G401 (cell line): ENCODE measurements at regions not wholly inside any gene's neighbourhood (a gene's known extent, or its start where the extent isn't known, plus 50 kb on each side); places are given as distances from the start of the nearest gene placed in this dataset.

Experiments
- DNase-seq: peaks from one replicate; pipeline ENCODE4 v3.0.0-alpha.2; 2015; ENCODE audit warnings: low spot score
- in situ Hi-C: cut with HindIII; loops from 2 replicates; pipeline ENCODE4 v1.10.0; 2016; ENCODE audit warnings: low sequenced_read_pairs, mixed read lengths

DNA sequence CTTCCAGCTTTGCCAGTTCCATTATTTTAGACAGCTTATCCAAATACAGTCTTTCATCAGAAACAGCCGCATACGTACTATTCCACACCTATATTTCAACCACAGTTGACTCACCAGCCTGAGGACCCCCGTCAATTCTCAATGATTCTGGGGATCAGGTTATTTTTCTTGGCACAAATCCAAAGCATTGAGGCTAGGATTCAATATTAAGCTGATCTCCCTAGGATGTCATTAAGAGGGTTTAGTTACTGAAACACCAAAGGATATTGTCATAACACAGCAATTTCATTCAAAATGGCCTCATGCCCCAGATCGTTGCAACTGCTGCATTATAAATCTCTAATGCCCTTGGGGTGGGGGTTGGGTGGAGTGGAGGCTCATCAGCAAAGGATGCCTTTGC is 214.6 kb downstream of the PTEN start:
- DNase-seq: no peak
- in situ Hi-C loops: no loop called here

DNA sequence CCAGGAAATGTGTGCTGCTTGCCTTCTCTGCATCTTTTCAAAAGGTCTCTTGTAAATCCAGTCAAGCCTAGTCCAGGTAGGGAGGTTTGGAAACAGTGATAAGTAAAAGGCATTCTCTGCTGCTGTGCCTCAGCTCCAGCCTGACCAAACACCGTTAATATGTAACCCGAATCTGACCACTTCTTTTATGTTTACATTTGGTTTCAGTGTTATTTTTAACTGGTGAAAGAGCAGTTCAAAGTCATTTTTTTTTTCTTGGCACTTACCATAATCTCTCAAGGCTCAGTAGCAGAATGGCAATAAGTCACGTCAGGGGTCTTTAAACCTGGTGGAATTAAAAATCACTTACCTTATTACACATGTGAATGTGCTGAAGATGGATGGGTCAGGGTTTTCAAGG is 216.8 kb downstream of the PTEN start:
- no peak for DNase-seq

DNA sequence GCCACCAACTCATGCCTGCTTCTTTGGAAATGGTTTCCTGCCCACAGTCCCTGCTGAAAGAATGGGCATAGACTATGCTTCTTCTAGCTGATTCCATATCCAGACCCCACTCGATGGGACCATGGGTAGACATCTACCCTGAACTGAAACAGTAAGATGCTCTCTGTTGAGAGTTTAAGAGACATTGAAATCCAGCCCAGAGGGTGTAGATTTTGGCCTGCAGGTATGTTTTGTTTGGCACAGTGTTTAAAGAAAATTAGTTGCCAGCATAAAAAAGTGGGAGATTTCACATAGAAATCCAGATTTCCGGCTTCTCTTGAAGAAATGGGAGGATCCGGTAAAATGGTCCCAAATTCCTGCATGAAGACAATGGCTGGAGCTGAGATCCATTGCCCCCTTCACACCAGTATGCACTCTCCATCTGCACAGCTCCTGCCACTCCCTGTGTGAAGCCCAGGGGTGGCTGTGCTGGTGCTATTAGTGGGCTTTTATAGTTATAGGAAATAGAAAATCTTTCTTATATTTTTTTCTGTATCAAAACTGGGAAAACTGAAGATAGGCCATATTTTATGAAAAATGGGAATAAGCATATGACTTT is 218.1 kb downstream of the PTEN start:
- in situ Hi-C loops: no loop called here
- no peak for DNase-seq

More for the DNA sequence above, 216.8 kb downstream of the PTEN start:
- in situ Hi-C loops: no loop called here

DNA sequence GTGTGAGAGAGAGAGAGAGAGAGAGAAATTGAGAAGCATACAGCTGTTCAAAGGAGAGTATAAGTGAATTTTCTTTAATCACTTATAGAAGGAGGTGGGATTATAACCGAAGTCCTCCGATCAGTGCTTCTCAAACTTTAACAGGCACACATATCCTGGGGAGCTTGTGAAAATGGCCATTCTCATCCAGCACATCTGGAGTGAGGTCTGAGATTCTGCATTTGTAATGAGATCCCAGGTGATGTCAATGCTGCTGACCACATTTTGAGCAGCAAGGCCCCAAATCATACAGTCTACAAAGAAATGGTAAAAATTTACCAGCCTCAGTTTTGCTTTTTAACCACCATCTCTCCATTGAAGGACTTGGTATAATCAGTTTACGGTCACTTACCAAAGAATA is 219.0 kb downstream of the PTEN start:
- in situ Hi-C loops: no loop called here
- DNase-seq: no peak

DNA sequence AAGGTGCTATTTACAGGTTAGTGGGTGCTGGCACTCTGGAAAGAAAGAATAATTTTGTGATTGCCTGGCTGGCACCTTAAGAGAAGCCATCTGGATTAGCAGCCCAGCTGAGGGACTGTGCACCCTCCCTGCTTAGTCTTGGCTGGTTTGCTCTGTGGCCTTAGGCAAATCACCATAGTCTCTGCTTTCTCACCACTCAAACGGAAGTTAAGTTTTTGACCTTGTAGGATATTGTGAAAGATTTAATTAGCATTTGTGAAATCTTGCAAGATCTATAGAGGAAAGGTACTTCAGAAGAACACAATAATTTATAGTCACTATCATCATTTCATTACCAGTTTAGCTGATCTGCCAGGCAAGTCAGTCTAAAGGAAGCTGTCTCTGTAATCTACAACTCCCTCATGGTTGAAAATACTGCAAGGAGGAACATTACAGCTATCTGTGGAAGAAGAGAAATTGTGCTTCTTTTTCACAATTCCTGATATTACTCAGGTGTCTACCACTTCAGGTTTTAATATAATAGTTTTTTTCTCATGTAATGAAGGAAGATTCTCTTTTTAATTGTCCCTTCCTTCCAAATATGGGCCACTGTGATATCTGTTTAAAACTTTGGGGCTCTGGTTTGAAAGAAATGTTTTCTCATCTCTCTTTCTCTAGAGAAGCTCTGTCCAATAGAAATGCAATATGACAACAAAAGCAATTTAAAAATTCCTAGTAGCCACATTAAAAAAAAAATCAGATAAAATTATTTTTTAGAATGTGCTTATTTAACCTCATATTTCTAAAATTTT is 219.6 kb downstream of the PTEN start:
- DNase-seq: no peak
- in situ Hi-C loops: no loop called here

DNA sequence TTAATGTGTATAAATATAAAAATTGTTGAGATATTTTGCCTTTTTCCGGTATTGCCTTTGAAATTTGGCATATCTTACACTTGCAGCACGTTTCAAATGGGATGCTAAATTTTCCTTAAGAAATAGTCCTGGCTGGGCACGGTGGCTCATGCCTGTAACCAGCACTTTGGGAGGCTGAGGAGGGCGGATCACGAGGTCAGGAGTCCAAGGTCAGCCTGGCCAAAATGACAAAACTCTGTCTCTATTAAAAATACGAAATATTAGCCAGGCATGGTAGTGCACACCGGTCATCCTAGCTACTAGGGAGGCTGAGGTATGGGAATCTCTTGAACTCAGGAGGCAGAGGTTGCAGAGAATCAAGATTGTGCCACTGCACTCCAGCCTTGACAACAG is 220.2 kb downstream of the PTEN start:
- DNase-seq: no peak
- in situ Hi-C loops: no loop called here

DNA sequence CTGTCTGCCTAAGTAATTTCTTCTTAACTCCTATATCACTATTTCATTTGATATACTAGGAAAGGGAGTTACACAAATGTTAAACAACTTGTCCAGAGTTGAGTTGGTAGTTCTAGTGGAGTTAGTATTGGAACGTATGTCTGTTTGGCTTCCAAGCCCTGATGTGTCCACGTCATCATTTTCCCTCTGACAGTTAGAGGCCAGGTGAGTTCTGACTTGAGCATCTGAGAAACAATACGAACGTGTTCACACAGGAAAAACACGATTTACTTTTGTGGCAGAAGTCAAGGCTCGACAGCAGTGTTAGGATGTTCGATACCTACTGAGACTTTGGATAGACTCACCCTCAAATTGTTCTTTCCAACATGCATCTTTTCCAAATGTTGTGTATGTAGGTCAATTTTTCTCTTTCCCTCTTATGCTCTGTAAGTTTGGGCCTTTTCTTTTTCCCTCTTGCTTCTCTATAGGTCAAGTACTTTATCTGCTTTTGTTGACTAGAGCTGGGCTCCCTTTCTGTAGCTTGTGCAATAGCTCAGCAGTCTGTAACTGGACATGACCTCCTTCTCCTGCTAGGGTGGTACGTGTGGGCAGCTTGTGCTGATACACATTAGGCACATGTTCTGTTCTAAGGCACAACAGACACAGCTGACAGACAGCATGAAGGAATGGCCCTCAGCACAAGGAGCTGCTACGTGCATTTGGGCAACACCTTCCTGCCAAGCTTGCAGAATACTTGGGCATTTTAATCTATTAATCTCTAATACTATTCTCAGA is 222.9 kb downstream of the PTEN start:
- in situ Hi-C loops: no loop called here
- no peak for DNase-seq

DNA sequence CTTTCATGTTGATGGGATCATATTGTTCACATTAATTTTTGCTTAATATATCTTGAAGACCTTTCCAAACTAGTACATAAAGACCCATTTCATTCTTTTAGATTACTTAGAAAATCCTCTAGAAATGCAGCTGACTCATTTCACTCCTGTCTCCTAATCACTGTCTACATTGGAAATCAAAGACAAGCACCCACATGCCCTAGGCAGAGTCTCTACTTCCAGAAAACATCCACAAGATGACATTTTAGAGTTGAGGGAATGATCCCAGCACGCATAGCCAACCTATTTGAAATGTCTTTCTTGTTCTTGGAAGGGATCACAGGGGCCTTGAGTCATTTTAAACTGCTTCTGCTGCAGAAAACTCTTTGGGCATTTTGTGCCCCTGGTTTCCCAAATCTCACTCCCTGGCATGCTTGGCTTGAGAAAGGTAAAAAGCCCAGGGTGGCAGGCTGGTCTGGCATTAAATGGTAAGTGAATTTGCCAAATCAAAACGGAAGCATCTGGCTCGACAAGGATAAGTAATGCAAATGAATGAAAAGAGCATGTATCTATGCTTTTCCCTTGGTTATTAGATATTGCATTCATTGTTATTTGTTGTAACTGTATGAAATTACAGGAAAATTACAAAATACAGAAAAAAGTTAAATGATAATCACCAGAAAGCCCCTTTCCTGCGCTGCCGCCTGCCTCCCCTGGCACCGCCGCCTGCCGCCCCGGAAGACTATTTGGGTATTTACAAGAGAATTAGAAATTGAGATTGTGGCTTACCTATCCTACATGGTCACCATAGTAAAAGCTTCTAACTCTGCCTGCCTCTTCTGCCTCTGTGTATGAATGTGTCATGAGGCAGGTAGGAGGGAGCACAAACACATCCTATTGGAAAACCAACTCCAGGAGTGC is 225.3 kb downstream of the PTEN start:
- in situ Hi-C loops: no loop called here

DNA sequence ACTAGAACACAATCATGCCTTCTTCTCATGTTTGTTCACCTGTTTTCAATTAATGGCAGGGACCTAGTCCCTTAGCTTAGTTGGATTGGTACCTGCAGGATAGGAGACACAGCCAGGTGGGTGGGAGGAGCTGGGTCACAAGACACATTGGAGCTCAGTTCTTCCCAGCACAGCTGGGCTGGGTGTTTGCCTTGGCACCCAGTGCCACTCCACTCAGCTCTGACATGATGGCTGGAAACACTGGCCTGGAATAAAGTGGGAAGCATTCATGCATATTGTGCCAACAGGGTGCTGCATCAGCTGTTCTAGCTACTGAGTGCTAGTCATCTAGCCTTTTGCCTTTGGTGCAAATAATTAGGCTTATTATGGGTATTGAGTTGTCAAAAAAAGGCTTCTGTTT is 226.1 kb downstream of the PTEN start:
- in situ Hi-C loops: no loop called here
- peak; percentile 29 for DNase-seq

More for the DNA sequence above, 225.3 kb downstream of the PTEN start:
- peak; percentile 87 for DNase-seq

DNA sequence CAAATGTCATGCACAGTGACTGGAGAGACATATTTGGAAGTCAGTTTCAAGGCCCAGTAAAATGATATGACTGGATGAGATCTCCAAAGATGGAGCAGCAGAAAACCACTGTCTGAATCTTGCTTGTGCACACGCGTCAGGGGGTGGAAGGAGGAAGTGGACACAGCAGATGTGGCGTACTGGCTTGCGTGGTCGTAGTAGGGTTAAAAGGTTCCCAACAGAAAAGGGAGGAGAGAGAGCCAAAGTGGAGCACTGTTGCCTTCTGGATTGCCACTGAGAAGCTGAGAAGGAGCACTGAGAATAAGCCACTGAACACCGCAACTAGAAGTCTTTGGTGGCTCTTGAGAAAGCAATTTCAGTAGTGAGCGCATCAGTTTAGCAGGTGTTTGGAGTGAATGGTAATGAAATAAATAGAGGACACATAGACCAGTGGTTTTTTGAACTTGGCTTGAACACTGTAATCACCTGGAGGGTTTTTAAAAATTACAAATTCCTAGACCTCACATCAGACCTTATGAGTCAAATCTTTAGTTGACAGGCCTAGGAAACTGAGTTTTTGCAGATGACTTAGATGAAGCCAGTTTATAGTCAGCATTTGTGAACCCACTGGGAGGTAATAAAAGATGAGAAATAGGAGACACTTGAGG is 227.3 kb downstream of the PTEN start:
- no peak for DNase-seq
- in situ Hi-C loops: no loop called here

DNA sequence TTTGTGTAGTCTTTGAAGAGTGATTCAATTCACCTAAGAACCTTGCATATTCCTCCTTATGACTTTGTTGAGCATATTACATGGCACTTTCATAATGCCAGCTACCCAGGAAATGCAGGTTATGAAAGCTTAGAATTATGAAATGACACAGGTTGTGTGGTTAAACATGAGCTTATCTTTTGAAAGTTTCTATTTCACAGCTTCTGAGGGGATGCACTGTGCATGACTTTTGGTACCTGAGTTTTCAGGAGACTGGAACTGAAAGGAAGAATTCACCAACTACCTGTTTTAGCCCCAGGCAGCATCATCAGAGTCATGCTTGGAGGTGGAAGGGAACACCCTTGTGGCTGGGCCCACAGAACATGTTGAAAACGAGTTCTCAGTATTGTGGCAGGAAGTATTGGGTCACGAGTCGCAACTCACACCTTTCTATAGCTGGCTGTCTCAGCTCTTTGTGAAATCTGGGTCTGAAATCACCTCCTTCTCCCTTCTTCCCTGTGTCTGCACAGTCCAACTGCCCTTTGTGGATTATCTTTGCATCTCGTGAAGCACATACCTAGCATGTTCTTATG is 228.2 kb downstream of the PTEN start:
- in situ Hi-C loops: no loop called here
- no peak for DNase-seq

DNA sequence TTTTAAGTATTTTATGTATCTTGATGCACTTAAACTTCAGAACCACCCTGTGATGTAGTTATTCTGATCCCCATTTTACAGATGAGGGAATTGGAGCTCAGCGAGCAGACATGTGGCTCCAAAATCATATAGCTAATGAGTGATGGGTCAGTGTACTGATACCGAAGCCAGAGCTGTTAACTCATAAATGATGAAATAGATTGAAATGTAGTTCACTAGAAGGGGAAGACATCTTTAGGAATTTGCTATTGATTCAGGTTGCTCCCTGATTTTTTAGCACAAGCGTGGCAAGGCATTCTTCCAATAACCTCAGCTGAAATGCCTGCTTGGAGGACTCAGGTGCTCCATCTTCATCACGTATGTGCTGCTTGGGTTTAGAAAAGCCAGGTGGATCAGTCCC is 228.8 kb downstream of the PTEN start:
- DNase-seq: no peak
- in situ Hi-C loops: no loop called here

DNA sequence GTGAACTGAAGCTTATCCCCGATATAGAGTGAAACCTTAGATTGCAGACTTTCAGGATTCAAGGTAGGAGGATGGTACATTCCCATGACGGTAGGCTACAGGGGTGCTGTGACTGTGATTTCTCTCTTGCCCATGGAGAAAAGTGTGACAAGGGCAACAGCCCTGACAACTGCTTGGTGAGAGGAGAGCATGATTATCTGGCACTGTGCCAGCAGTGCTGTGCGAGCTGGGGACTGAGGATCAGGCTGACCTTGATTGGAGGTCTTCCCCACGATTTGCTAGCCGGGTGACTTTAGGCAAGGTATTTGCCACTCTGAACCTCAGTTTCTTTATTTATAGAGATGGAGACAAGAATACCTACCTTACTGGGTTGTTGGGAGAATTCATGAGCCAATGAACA is 229.5 kb downstream of the PTEN start:
- in situ Hi-C loops: no loop called here
- DNase-seq: peak; percentile 62

DNA sequence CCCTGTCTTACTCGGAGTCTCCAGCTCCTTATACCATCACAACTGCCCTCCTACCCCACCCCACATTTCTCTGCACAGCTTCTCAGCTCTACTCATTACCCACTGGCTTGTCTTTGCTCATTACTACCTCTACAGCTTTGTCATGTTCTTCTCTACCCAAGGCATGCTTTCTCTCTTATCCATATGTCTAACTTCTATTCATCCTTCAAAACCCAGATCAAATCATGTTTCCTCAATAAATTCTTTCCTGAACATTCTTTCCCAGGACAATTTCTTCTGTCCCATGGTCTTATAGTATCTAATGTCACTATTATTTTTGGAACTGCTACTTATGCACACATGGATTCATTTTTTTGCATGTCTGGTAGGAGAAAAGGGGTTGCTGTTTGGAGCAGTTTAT is 231.4 kb downstream of the PTEN start:
- no peak for DNase-seq
- in situ Hi-C loops: no loop called here

DNA sequence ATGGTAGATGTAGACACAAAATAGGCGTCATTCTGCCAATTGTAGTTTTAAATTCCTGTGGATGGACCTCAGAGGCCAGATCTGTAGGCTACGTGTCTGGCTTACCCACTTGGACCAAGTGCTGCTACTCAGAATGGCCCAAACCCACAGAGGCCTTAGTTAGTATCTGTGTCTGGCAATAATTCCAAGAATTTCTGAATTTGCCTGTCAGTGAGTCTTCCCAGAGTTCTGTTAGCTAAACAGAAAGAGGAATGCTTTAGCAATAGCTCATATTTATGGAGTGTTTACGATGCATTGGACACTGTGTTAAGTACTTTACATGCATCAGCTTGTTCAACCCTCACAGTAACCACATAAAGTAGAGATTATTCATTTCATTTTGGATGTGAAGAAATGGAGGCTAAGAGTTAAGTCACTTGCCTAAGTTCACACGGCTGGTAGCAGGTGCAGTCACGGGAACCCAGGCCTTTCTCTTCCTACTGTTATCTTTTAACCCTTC is 231.8 kb downstream of the PTEN start:
- no peak for DNase-seq
- in situ Hi-C loops: no loop called here

DNA sequence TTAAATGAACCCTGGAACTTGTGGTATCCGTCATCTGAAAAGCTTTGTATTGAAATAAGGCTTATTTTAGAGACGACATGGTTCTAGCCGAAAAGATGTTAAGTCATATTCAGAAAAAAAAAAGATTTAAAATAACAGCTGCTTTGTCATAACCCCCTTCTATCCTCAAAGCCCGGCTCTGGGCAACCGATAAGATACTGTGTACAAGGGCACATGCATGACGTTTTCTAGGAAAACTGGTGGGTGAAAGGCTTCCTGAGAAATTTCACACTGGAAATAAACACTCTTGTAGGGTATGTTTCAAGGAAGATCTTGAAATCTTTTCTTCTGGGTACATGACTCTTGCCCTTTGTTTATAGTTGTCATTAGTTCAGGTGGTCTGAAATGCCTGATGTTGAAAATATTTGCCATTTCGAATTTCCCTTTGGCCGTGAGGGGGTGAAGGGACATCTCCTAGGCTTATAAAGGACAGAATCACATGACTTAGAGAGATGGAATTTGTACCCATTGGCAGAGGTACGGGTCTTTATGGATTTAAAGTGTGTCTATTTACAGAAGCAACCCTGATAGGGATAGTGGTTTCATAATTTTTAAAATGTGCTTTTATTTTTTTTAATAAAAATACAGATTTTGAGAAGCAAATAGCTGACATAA is 232.5 kb downstream of the PTEN start:
- in situ Hi-C loops: no loop called here
- DNase-seq: no peak

DNA sequence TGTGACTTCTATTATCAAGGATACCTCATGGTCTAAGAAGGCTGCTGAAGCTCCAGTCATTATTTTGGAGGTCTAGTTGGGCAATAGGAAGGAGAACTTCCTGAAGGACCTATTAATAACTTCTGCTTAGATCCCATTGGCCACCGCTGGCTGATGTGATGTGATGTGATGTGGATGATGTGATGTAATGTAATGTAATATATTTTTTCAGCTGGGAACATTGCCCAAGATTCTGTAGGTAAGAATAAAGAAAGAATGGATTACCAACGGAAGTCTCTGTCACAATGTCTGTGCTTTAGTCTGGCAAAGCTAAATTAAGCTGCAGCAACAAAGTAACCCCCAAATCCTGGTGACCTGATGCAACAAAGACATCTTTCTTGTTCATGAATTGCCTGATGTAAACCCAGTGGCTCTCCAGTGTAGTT is 233.7 kb downstream of the PTEN start:
- in situ Hi-C loops: no loop called here
- DNase-seq: no peak

DNA sequence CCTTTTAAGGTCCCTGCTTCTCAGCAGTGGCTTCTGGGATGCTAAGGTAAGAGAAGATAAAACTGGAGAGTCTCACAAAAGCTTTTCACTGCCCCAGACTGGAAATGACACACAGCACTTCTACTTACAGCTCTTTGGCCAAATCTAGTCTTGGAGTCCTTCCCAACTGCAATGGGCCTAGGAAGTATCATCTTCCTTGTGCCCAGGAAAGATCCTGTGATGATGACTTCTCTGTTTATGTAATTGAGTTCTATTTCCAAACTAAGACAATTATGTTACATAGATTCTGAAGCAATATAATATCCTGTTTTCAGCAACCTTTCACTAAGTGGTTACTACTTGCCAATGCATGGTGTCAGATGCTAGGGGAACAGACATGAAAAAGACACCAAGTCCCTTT is 234.1 kb downstream of the PTEN start:
- DNase-seq: no peak
- in situ Hi-C loops: no loop called here
